GM19023 (cell line): ENCODE measurements at regions not wholly inside any gene's neighbourhood (a gene's known extent, or its start where the extent isn't known, plus 50 kb on each side); places are given as distances from the start of the nearest gene placed in this dataset.
"Not testable (repeated sequence)": the region's sequence is repeated elsewhere in the genome, so short reads cannot be mapped to it uniquely, and the experiment has no call there.

Experiments
- ATAC-seq: cut with Tn5 transposase; IDR thresholded peaks from one replicate; pipeline ENCODE4 v1.9.1; 2021; ENCODE audit warnings: mild to moderate bottlenecking, moderate library complexity; ENCODE audit not compliant: unreplicated experiment

GRCh38 chr5:106292654-106293053 lies 1378.1 kb downstream of the EFNA5 start:
- no peak for ATAC-seq

GRCh38 chr5:106290841-106291240 lies 1379.9 kb downstream of the EFNA5 start:
- no peak for ATAC-seq

GRCh38 chr5:106288979-106289378 lies 1381.8 kb downstream of the EFNA5 start:
- ATAC-seq: no peak

GRCh38 chr5:106277540-106278096 lies 1393.1 kb downstream of the EFNA5 start:
- ATAC-seq: no peak

- no peak for ATAC-seq
These were observed 1401.4 kb downstream of the EFNA5 start for GRCh38 chr5:106269252-106269843.

- no peak for ATAC-seq
These were observed 1403.5 kb downstream of the EFNA5 start for GRCh38 chr5:106267256-106267655.

- ATAC-seq: no peak
These were observed 1408.3 kb downstream of the EFNA5 start for GRCh38 chr5:106262395-106262794.

- not testable (repeated sequence) for ATAC-seq
These were observed 1411.2 kb downstream of the EFNA5 start for GRCh38 chr5:106259431-106260090.

- ATAC-seq: no peak
These were observed 1412.1 kb downstream of the EFNA5 start for GRCh38 chr5:106258591-106259125.

GRCh38 chr5:106254784-106255183 lies 1416.0 kb downstream of the EFNA5 start:
- ATAC-seq: no peak

- not testable (repeated sequence) for ATAC-seq
These were observed 1424.5 kb downstream of the EFNA5 start for GRCh38 chr5:106246044-106246745.

GRCh38 chr5:106241409-106241808 lies 1429.3 kb downstream of the EFNA5 start:
- ATAC-seq: no peak

- ATAC-seq: no peak
These were observed 1464.7 kb downstream of the EFNA5 start for GRCh38 chr5:106205916-106206571.

GRCh38 chr5:106202035-106202434 lies 1468.7 kb downstream of the EFNA5 start:
- ATAC-seq: no peak

- no peak for ATAC-seq
These were observed 1469.8 kb downstream of the EFNA5 start for GRCh38 chr5:106200971-106201370.

GRCh38 chr5:106195679-106196474 lies 1474.9 kb downstream of the EFNA5 start:
- ATAC-seq: no peak

GRCh38 chr5:106189121-106189809 lies 1481.5 kb downstream of the EFNA5 start:
- no peak for ATAC-seq

- ATAC-seq: no peak
These were observed 1485.1 kb downstream of the EFNA5 start for GRCh38 chr5:106185661-106186081.

- no peak for ATAC-seq
These were observed 1495.8 kb downstream of the EFNA5 start for GRCh38 chr5:106174903-106175302.
